PC-9 (cell line): ENCODE measurements at regions not wholly inside any gene's neighbourhood (a gene's known extent, or its start where the extent isn't known, plus 50 kb on each side); places are given as distances from the start of the nearest gene placed in this dataset.

Source experiments
- BruUV-seq: library from RNA; stranded (reverse); fragments of 400-500 nt; replicated peaks from 2 replicates; lab custom pipeline; 2021; lab: Mats Ljungman, UMichigan
- CTCF ChIA-PET: fragments of 300-600 bp; sonication (Branson Sonifier 250); formaldehyde crosslinking; loops from one replicate; lab custom pipeline; 2022; ENCODE audit warnings: antibody characterized with exemption; lab: Charles Lee
- POLR2A ChIA-PET: fragments of 300-600 bp; sonication (Branson Sonifier 250); formaldehyde crosslinking; loops from one replicate; lab custom pipeline; 2022; ENCODE audit warnings: antibody characterized with exemption; ENCODE audit not compliant: unreplicated experiment; lab: Charles Lee
- DNase-seq, 2 experiments: peaks; one replicate each; pipeline versions ENCODE4 v3.0.0 to v3.0.0-alpha.2; 2015 to 2022; ENCODE audit warnings: mixed read lengths in 1 of 2
- H2AFZ ChIP-seq: fragments of 200-600 bp; sonication (generic); 2 replicates; pipeline ENCODE4 v1.8.1; 2017; ENCODE audit warnings: antibody characterized with exemption
- H3F3A ChIP-seq: fragments of 200-600 bp; sonication (generic); 2 replicates; pipeline ENCODE4 v1.8.1; 2017; ENCODE audit warnings: antibody characterized with exemption, mild to moderate bottlenecking, low read depth; ENCODE audit not compliant: insufficient read depth
- H3K27ac ChIP-seq: fragments of 200-600 bp; sonication (generic); 2 replicates; pipeline ENCODE4 v1.6.1; 2016; ENCODE audit warnings: mixed run types
- H3K27me3 ChIP-seq: fragments of 200-600 bp; sonication (generic); 2 replicates; pipeline ENCODE4 v1.6.1; 2016; ENCODE audit warnings: low read depth, mixed run types; ENCODE audit not compliant: insufficient read depth
- H3K36me3 ChIP-seq: fragments of 200-600 bp; sonication (generic); 2 replicates; pipeline ENCODE4 v1.6.1; 2016; ENCODE audit warnings: low read depth, mixed run types
- H3K4me1 ChIP-seq: fragments of 200-600 bp; sonication (generic); replicated peaks from 2 replicates; pipeline ENCODE4 v1.6.1; 2016; ENCODE audit warnings: mixed run types; ENCODE audit not compliant: insufficient read depth
- H3K4me2 ChIP-seq: fragments of 200-600 bp; sonication (generic); 2 replicates; pipeline ENCODE4 v1.6.1; 2017; ENCODE audit warnings: mixed run types
- H3K4me3 ChIP-seq: fragments of 200-600 bp; sonication (generic); 2 replicates; pipeline ENCODE4 v1.6.1; 2016; ENCODE audit warnings: mixed run types
- H3K79me2 ChIP-seq: fragments of 200-600 bp; sonication (generic); 2 replicates; pipeline ENCODE4 v1.6.1; 2017; ENCODE audit warnings: low read depth, mixed run types
- H3K9me2 ChIP-seq: fragments of 200-600 bp; sonication (generic); 2 replicates; pipeline ENCODE4 v1.8.1; 2017; ENCODE audit warnings: mild to moderate bottlenecking; ENCODE audit not compliant: insufficient read depth
- H3K9me3 ChIP-seq: fragments of 200-600 bp; sonication (generic); 2 replicates; pipeline ENCODE4 v1.8.1; 2016; ENCODE audit warnings: low read depth; ENCODE audit not compliant: insufficient read depth
- H4K20me1 ChIP-seq: fragments of 200-600 bp; sonication (generic); 2 replicates; pipeline ENCODE4 v1.8.1; 2017; ENCODE audit not compliant: insufficient read depth
- CTCF ChIP-seq: fragments of 200-600 bp; sonication (generic); conservative IDR thresholded peaks from 2 replicates; pipeline ENCODE4 v1.6.1; 2017; ENCODE audit warnings: mixed run types, antibody characterized with exemption, mild to moderate bottlenecking, moderate library complexity
- EZH2 ChIP-seq: fragments of 200-600 bp; sonication (generic); IDR thresholded peaks from 2 replicates; pipeline ENCODE4 v1.8.0; 2017; ENCODE audit warnings: antibody characterized with exemption, low read depth
- intact Hi-C: fragments of 100-400 bp; cut with micrococcal nuclease; formaldehyde crosslinking; loops from one replicate; pipeline ENCODE4 v1.10.0; 2022; ENCODE audit not compliant: unreplicated experiment

GRCh38 chr16:25371342-25371741 is 113.7 kb upstream of the ZKSCAN2 start:
- intact Hi-C loops, result no loop called here
- CTCF ChIA-PET, result no interaction called here
- no peak overlapping the region for H2AFZ ChIP-seq

GRCh38 chr16:25370541-25370940 is 112.9 kb upstream of the ZKSCAN2 start:
- Histone ChIP-seq H3K4me3 (no peak overlapping the region), H3K79me2 (no peaks in the 10 kb centered on the region), H3K9me2 (no peaks in the 10 kb centered on the region), H3K36me3 (no peaks in the 10 kb centered on the region), H4K20me1 (no peaks in the 10 kb centered on the region), H3K27me3 (peaks cover 43% of the 10 kb centered on the region), H3K9me3 (no peaks in the 10 kb centered on the region), H2AFZ (no peak overlapping the region), H3F3A (no peaks in the 10 kb centered on the region), H3K4me2 (no peak overlapping the region), H3K4me1 (no peaks in the 10 kb centered on the region), H3K27ac (no peak overlapping the region)
- POLR2A ChIA-PET, result no interaction called here
- BruUV-seq, result no TSS peak
- CTCF ChIA-PET, result no interaction called here
- TF ChIP-seq CTCF (no peak), EZH2 (no peak)
- intact Hi-C loops, result no loop called here
- DNase-seq, result no peak

More at GRCh38 chr16:25371342-25371741, 113.7 kb upstream of the ZKSCAN2 start:
- no peak for DNase-seq
- BruUV-seq, result no TSS peak
- Histone ChIP-seq H4K20me1 (no peaks in the 10 kb centered on the region), H3K9me3 (no peaks in the 10 kb centered on the region), H3K4me2 (no peak overlapping the region), H3K36me3 (no peaks in the 10 kb centered on the region), H3K27ac (no peak overlapping the region), H3K4me3 (no peak overlapping the region), H3F3A (no peaks in the 10 kb centered on the region), H3K4me1 (no peaks in the 10 kb centered on the region), H3K27me3 (peaks cover 39% of the 10 kb centered on the region), H3K79me2 (no peaks in the 10 kb centered on the region), H3K9me2 (no peaks in the 10 kb centered on the region)
- TF ChIP-seq EZH2 (no peak), CTCF (no peak)
- POLR2A ChIA-PET, result no interaction called here

GRCh38 chr16:25367773-25368524 is 110.3 kb upstream of the ZKSCAN2 start:
- Histone ChIP-seq H3K36me3 (no peaks in the 10 kb centered on the region), H3K4me1 (no peaks in the 10 kb centered on the region), H3K9me2 (no peaks in the 10 kb centered on the region), H2AFZ (no peak overlapping the region), H3K4me3 (no peak overlapping the region), H3K27ac (no peak overlapping the region), H3K79me2 (no peaks in the 10 kb centered on the region), H3K9me3 (no peaks in the 10 kb centered on the region), H3K4me2 (no peak overlapping the region), H3K27me3 (peaks cover 43% of the 10 kb centered on the region), H4K20me1 (no peaks in the 10 kb centered on the region), H3F3A (no peaks in the 10 kb centered on the region)
- DNase-seq, result no peak
- no peak for TF ChIP-seq CTCF
- intact Hi-C loops, result no loop called here
- no TSS peak for BruUV-seq
- CTCF ChIA-PET, result no interaction called here
- POLR2A ChIA-PET, result no interaction called here
